ENCODE measurements at regions not wholly inside any gene's neighbourhood (a gene's known extent, or its start where the extent isn't known, plus 50 kb on each side); places are given as distances from the start of the nearest gene placed in this dataset.

- Histone ChIP-seq H3K27me3 (ENCODE audit: insufficient read depth, low read length, poor library complexity) (peaks cover 12% of the 10 kb centered on the region), H3K9ac (ENCODE audit: low read depth, low read length) (no peak overlapping the region), H2AFZ (ENCODE audit: low read depth, low read length) (no peak overlapping the region), H3K4me1 (ENCODE audit: insufficient read depth, low read length) (no peaks in the 10 kb centered on the region), H3K27ac (ENCODE audit: low read length) (no peak overlapping the region), H4K20me1 (ENCODE audit: insufficient read depth, low read length) (no peaks in the 10 kb centered on the region), H3K9me3 (ENCODE audit: insufficient read depth, low read length, severe bottlenecking) (no peaks in the 10 kb centered on the region), H3K4me2 (ENCODE audit: insufficient read depth, low read length) (no peak overlapping the region), H3K4me3 (ENCODE audit: low read depth in 1 of 2, low read length in 2 of 2) (no peak overlapping the region), H3K36me3 (ENCODE audit: insufficient read depth, low read length) (no peaks in the 10 kb centered on the region), H3K79me2 (ENCODE audit: insufficient read depth, low read length) (no peaks in the 10 kb centered on the region)
- ATAC-seq (ENCODE audit: insufficient read depth, low read depth) = no peak
- DNase-seq = no peak
- TF ChIP-seq CTCF (IDR thresholded peaks at IDR 0.05; ENCODE audit: borderline replicate concordance, extremely low read depth, low read length, poor library complexity, severe bottlenecking) (no peak), EZH2 (IDR thresholded peaks at IDR 0.05; ENCODE audit: borderline replicate concordance, low read depth, low read length, severe bottlenecking) (no peak)
These were observed 89.5 kb downstream of the RPL22L1 start for GRCh38 chr3:170780471-170780870.

GRCh38 chr3:170778240-170779217, 91.5 kb downstream of the RPL22L1 start:
- no peak overlapping the region for H2AFZ ChIP-seq (ENCODE audit: low read depth, low read length)
- TF ChIP-seq EZH2 (IDR thresholded peaks at IDR 0.05; ENCODE audit: borderline replicate concordance, low read depth, low read length, severe bottlenecking) = no peak
- TF ChIP-seq CTCF (IDR thresholded peaks at IDR 0.05; ENCODE audit: borderline replicate concordance, extremely low read depth, low read length, poor library complexity, severe bottlenecking) = no peak
- H3K4me2 ChIP-seq (ENCODE audit: insufficient read depth, low read length) = no peak overlapping the region
- H3K9me3 ChIP-seq (ENCODE audit: insufficient read depth, low read length, severe bottlenecking) = no peaks in the 10 kb centered on the region
- peaks cover 12% of the 10 kb centered on the region for H3K27me3 ChIP-seq (ENCODE audit: insufficient read depth, low read length, poor library complexity)
- no peak overlapping the region for H3K4me3 ChIP-seq (ENCODE audit: low read depth in 1 of 2, low read length in 2 of 2)
- H4K20me1 ChIP-seq (ENCODE audit: insufficient read depth, low read length) = no peaks in the 10 kb centered on the region
- H3K27ac ChIP-seq (ENCODE audit: low read length) = no peak overlapping the region
- no peak overlapping the region for H3K9ac ChIP-seq (ENCODE audit: low read depth, low read length)
- DNase-seq = no peak
- no peaks in the 10 kb centered on the region for H3K79me2 ChIP-seq (ENCODE audit: insufficient read depth, low read length)
- H3K4me1 ChIP-seq (ENCODE audit: insufficient read depth, low read length) = no peaks in the 10 kb centered on the region
- ATAC-seq (ENCODE audit: insufficient read depth, low read depth) = no peak
- H3K36me3 ChIP-seq (ENCODE audit: insufficient read depth, low read length) = no peaks in the 10 kb centered on the region

- Histone ChIP-seq H3K79me2 (ENCODE audit: insufficient read depth, low read length) (no peaks in the 10 kb centered on the region), H3K4me3 (ENCODE audit: low read depth in 1 of 2, low read length in 2 of 2) (no peak overlapping the region), H4K20me1 (ENCODE audit: insufficient read depth, low read length) (no peaks in the 10 kb centered on the region), H3K4me2 (ENCODE audit: insufficient read depth, low read length) (no peak overlapping the region), H3K9me3 (ENCODE audit: insufficient read depth, low read length, severe bottlenecking) (no peaks in the 10 kb centered on the region), H2AFZ (ENCODE audit: low read depth, low read length) (no peak overlapping the region), H3K27me3 (ENCODE audit: insufficient read depth, low read length, poor library complexity) (peaks cover 12% of the 10 kb centered on the region), H3K9ac (ENCODE audit: low read depth, low read length) (no peak overlapping the region), H3K4me1 (ENCODE audit: insufficient read depth, low read length) (no peaks in the 10 kb centered on the region), H3K27ac (ENCODE audit: low read length) (no peak overlapping the region), H3K36me3 (ENCODE audit: insufficient read depth, low read length) (no peaks in the 10 kb centered on the region)
- DNase-seq = no peak
- TF ChIP-seq CTCF (IDR thresholded peaks at IDR 0.05; ENCODE audit: borderline replicate concordance, extremely low read depth, low read length, poor library complexity, severe bottlenecking) = no peak
- no peak for TF ChIP-seq EZH2 (IDR thresholded peaks at IDR 0.05; ENCODE audit: borderline replicate concordance, low read depth, low read length, severe bottlenecking)
- no peak for ATAC-seq (ENCODE audit: insufficient read depth, low read depth)
These were observed 92.5 kb downstream of the RPL22L1 start for GRCh38 chr3:170777564-170777926.

Data from DND-41 (cell line).